Keratinocyte (primary cell): ENCODE measurements at regions not wholly inside any gene's neighbourhood (a gene's known extent, or its start where the extent isn't known, plus 50 kb on each side); places are given as distances from the start of the nearest gene placed in this dataset.

ENCODE experiments used
- DNase-seq: peaks from one replicate; pipeline ENCODE4 v3.0.0-alpha.2; 2011; ENCODE audit warnings: low read depth, missing footprints, low spot score
- FAIRE-seq: peaks from 2 replicates; lab custom pipeline; 2011; peaks lifted over from hg19 to GRCh38; lab: Jason Lieb, UNC
- H2AFZ ChIP-seq: 2 replicates; pipeline ENCODE4 v1.6.0; 2012; ENCODE audit warnings: low read length, control low read depth, inconsistent platforms; ENCODE audit not compliant: control insufficient read depth
- H3K27ac ChIP-seq: 2 replicates; pipeline ENCODE4 v1.5.1; 2011; ENCODE audit warnings: low read length; ENCODE audit not compliant: control insufficient read depth, insufficient read depth
- H3K27me3 ChIP-seq: 3 replicates; pipeline ENCODE4 v1.6.0; 2011; ENCODE audit warnings: low read length; ENCODE audit not compliant: control insufficient read depth, insufficient read depth; ENCODE audit errors: extremely low read depth
- H3K36me3 ChIP-seq, 2 experiments: 2 replicates in 1 of 2; 3 replicates in 1 of 2; pipeline ENCODE4 v1.5.1; 2011; ENCODE audit warnings: low read length in 2 of 2, mild to moderate bottlenecking in 1 of 2; ENCODE audit not compliant: control insufficient read depth in 2 of 2, insufficient read depth in 2 of 2; ENCODE audit errors: extremely low read depth in 1 of 2
- H3K4me1 ChIP-seq: 3 replicates; pipeline ENCODE4 v1.5.1; 2011; ENCODE audit warnings: low read length; ENCODE audit not compliant: control insufficient read depth, insufficient read depth; ENCODE audit errors: extremely low read depth
- H3K4me2 ChIP-seq: 3 replicates; pipeline ENCODE4 v1.6.0; 2011; ENCODE audit warnings: low read depth, low read length; ENCODE audit not compliant: control insufficient read depth, insufficient read depth; ENCODE audit errors: extremely low read depth
- H3K4me3 ChIP-seq, 3 experiments: fragments of 200-600 bp in 1 of 3; sonication (generic) in 1 of 3; 2 replicates in 2 of 3; 3 replicates in 1 of 3; pipeline ENCODE4 v1.5.1; 2011 to 2016; ENCODE audit warnings: low read length in 3 of 3, mild to moderate bottlenecking in 3 of 3, control low read depth in 2 of 3, inconsistent platforms in 1 of 3, low read depth in 1 of 3, mixed read lengths in 1 of 3, mixed run types in 1 of 3, moderate library complexity in 1 of 3; ENCODE audit not compliant: control insufficient read depth in 2 of 3, insufficient read depth in 2 of 3; ENCODE audit errors: extremely low read depth in 1 of 3
- H3K79me2 ChIP-seq: 2 replicates; pipeline ENCODE4 v1.6.0; 2012; ENCODE audit warnings: low read length; ENCODE audit not compliant: control insufficient read depth, insufficient read depth
- H3K9ac ChIP-seq: 3 replicates; pipeline ENCODE4 v1.6.0; 2011; ENCODE audit warnings: low read length; ENCODE audit not compliant: control insufficient read depth, insufficient read depth; ENCODE audit errors: extremely low read depth
- H3K9me1 ChIP-seq: 3 replicates; pipeline ENCODE4 v1.6.0; 2011; ENCODE audit warnings: low read length; ENCODE audit not compliant: control insufficient read depth, insufficient read depth; ENCODE audit errors: extremely low read depth
- H3K9me3 ChIP-seq: 2 replicates; pipeline ENCODE4 v1.5.1; 2012; ENCODE audit warnings: low read depth, low read length; ENCODE audit not compliant: control insufficient read depth
- H4K20me1 ChIP-seq: 3 replicates; pipeline ENCODE4 v1.6.0; 2011; ENCODE audit warnings: low read length; ENCODE audit not compliant: control insufficient read depth, insufficient read depth; ENCODE audit errors: extremely low read depth
- EZH2 ChIP-seq: IDR thresholded peaks from one replicate; pipeline ENCODE4 v1.6.1; 2012; ENCODE audit warnings: inconsistent platforms, mild to moderate bottlenecking, low read length, moderate library complexity
- dilution Hi-C: fragments of 300-500 bp; cut with MboI; formaldehyde crosslinking; loops from one replicate; pipeline ENCODE4 v1.7.0; 2020; ENCODE audit warnings: low sequenced_read_pairs; ENCODE audit not compliant: extremely low pct_ligation_motif_present
- TF ChIP-seq, protein P1 (sequence below), 3 experiments: IDR thresholded peaks in 1 of 3; conservative IDR thresholded peaks in 1 of 3; optimal IDR thresholded peaks in 1 of 3; 2 replicates in 2 of 3; 3 replicates in 1 of 3; pipeline versions ENCODE3 to v1.5.1; 2011; ENCODE audit warnings: low read length in 3 of 3, mild to moderate bottlenecking in 3 of 3, moderate library complexity in 2 of 3, control low read depth in 1 of 3, inconsistent platforms in 1 of 3; ENCODE audit not compliant: insufficient read depth in 2 of 3; ENCODE audit errors: extremely low read depth in 1 of 3

DNA sequence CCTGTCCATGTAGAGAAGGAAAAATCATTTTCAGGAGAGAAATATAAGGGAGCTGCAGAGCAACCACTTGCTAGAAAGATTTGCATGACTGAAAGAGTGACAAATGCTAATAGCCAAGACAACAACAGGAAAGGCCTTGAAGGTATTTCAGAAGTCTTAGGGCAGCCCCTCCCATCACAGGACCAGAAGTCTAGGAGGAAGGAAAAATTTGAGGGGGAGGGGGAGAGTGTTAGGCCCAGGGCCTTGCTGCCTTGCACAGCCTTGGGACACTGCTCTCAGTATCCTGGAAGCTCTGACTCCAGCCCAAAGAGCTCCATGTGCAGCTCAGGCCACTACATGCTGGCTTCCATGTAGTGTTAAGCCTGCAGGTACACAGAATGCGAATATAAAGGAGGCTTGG lies 266.9 kb downstream of the GLI2 start:
- Histone ChIP-seq H3K27me3 (peaks cover 8% of the 10 kb centered on the region), H3K36me3 (no peaks in the 10 kb centered on the region), H3K9me1 (no peaks in the 10 kb centered on the region), H3K27ac (no peak overlapping the region), H3K79me2 (no peaks in the 10 kb centered on the region), H3K4me3 (no peak overlapping the region), H2AFZ (no peak overlapping the region), H3K9ac (no peak overlapping the region), H4K20me1 (no peaks in the 10 kb centered on the region), H3K4me1 (peaks cover 8% of the 10 kb centered on the region), H3K9me3 (no peaks in the 10 kb centered on the region), H3K4me2 (no peak overlapping the region)
- DNase-seq (no peak), FAIRE-seq (no peak)
- dilution Hi-C loops: no loop called here
- TF ChIP-seq, protein P1, sequence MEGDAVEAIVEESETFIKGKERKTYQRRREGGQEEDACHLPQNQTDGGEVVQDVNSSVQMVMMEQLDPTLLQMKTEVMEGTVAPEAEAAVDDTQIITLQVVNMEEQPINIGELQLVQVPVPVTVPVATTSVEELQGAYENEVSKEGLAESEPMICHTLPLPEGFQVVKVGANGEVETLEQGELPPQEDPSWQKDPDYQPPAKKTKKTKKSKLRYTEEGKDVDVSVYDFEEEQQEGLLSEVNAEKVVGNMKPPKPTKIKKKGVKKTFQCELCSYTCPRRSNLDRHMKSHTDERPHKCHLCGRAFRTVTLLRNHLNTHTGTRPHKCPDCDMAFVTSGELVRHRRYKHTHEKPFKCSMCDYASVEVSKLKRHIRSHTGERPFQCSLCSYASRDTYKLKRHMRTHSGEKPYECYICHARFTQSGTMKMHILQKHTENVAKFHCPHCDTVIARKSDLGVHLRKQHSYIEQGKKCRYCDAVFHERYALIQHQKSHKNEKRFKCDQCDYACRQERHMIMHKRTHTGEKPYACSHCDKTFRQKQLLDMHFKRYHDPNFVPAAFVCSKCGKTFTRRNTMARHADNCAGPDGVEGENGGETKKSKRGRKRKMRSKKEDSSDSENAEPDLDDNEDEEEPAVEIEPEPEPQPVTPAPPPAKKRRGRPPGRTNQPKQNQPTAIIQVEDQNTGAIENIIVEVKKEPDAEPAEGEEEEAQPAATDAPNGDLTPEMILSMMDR (optimal IDR thresholded peaks at IDR 0.05 in 1 of 3, IDR thresholded peaks at IDR 0.05 in 1 of 3, conservative IDR thresholded peaks at IDR 0.05 in 1 of 3; ENCODE audit: extremely low read depth in 1 of 3, insufficient read depth in 2 of 3, low read length in 3 of 3): no peak
- no peak for TF ChIP-seq EZH2

DNA sequence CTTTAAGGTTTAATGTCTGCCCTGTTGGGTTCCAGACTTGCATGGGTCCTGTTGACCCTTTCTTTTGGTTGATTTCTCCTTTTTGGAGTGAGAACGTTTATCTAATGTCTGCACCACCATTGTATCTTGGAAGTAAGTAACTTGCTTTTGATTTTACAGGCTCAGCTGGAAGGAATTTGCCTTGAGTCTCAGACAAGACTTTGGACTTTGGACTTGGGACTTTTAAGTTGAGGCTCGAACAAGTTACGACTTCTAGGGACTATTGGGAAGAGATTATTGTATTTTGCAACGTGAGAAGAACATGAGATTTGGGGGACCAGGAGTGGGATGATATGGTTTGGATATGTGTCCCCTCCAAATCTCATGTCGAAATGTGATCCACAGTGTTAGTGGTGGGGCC lies 267.7 kb downstream of the GLI2 start:
- no peak overlapping the region for H3K4me3 ChIP-seq
- dilution Hi-C loops: no loop called here
- FAIRE-seq: no peak

More for the DNA sequence above, 267.7 kb downstream of the GLI2 start:
- Histone ChIP-seq H3K4me2 (no peak overlapping the region), H2AFZ (no peak overlapping the region), H4K20me1 (no peaks in the 10 kb centered on the region), H3K79me2 (no peaks in the 10 kb centered on the region), H3K36me3 (no peaks in the 10 kb centered on the region), H3K9ac (no peak overlapping the region), H3K9me3 (no peaks in the 10 kb centered on the region), H3K9me1 (no peaks in the 10 kb centered on the region), H3K27me3 (peaks cover 8% of the 10 kb centered on the region), H3K4me1 (peaks cover 8% of the 10 kb centered on the region), H3K27ac (no peak overlapping the region)
- DNase-seq: no peak
- TF ChIP-seq, protein P1 (optimal IDR thresholded peaks at IDR 0.05 in 1 of 3, IDR thresholded peaks at IDR 0.05 in 1 of 3, conservative IDR thresholded peaks at IDR 0.05 in 1 of 3; ENCODE audit: extremely low read depth in 1 of 3, insufficient read depth in 2 of 3, low read length in 3 of 3): no peak
- TF ChIP-seq EZH2: no peak
